C4-2B (cell line): ENCODE measurements at regions not wholly inside any gene's neighbourhood (a gene's known extent, or its start where the extent isn't known, plus 50 kb on each side); places are given as distances from the start of the nearest gene placed in this dataset.

Experiments
- H3K27ac ChIP-seq: fragments of 450-650 bp; 2 replicates; pipeline ENCODE4 v1.5.1; 2017
- CTCF ChIP-seq: fragments of 450-650 bp; conservative IDR thresholded peaks from 2 replicates; pipeline ENCODE4 v1.5.1; 2017; ENCODE audit warnings: mild to moderate bottlenecking
- ZFX ChIP-seq: fragments of 450-650 bp; IDR thresholded peaks from 2 replicates; pipeline ENCODE4 v1.6.1; 2017

- H3K27ac ChIP-seq = no peak overlapping the region
- TF ChIP-seq ZFX (no peak), CTCF (peak; percentile 86)
Measured at GRCh38 chr15:38707802-38708671, 143.4 kb upstream of the RASGRP1 start.

- H3K27ac ChIP-seq = no peak overlapping the region
- no peak for TF ChIP-seq ZFX
- no peak for TF ChIP-seq CTCF
Measured at GRCh38 chr15:38708672-38709180, 144.1 kb upstream of the RASGRP1 start.

GRCh38 chr15:38709196-38709595 is 144.6 kb upstream of the RASGRP1 start:
- peak overlapping the region; percentile 63 for H3K27ac ChIP-seq

GRCh38 chr15:38714309-38715072 is 149.9 kb upstream of the RASGRP1 start:
- H3K27ac ChIP-seq = no peak overlapping the region
- no peak for TF ChIP-seq ZFX
- TF ChIP-seq CTCF = no peak

More at GRCh38 chr15:38709196-38709595, 144.6 kb upstream of the RASGRP1 start:
- no peak for TF ChIP-seq CTCF
- TF ChIP-seq ZFX = no peak

GRCh38 chr15:38720893-38721567 is 156.4 kb upstream of the RASGRP1 start:
- TF ChIP-seq CTCF (no peak), ZFX (no peak)
- no peak overlapping the region for H3K27ac ChIP-seq

GRCh38 chr15:38721568-38721945 is 156.9 kb upstream of the RASGRP1 start:
- no peak overlapping the region for H3K27ac ChIP-seq
- TF ChIP-seq ZFX = no peak
- no peak for TF ChIP-seq CTCF
